GM19452 (cell line): ENCODE measurements at regions not wholly inside any gene's neighbourhood (a gene's known extent, or its start where the extent isn't known, plus 50 kb on each side); places are given as distances from the start of the nearest gene placed in this dataset.
"Not testable (repeated sequence)": the region's sequence is repeated elsewhere in the genome, so short reads cannot be mapped to it uniquely, and the experiment has no call there.

ENCODE experiments used
- ATAC-seq: cut with Tn5 transposase; IDR thresholded peaks from one replicate; pipeline ENCODE4 v1.9.1; 2021; ENCODE audit not compliant: unreplicated experiment

GRCh38 chr18:5830902-5831301, 64.4 kb downstream of the TMEM200C start:
- ATAC-seq: not testable (repeated sequence)

- ATAC-seq: no peak
Observed at GRCh38 chr18:5828913-5829312, 66.4 kb downstream of the TMEM200C start.

DNA sequence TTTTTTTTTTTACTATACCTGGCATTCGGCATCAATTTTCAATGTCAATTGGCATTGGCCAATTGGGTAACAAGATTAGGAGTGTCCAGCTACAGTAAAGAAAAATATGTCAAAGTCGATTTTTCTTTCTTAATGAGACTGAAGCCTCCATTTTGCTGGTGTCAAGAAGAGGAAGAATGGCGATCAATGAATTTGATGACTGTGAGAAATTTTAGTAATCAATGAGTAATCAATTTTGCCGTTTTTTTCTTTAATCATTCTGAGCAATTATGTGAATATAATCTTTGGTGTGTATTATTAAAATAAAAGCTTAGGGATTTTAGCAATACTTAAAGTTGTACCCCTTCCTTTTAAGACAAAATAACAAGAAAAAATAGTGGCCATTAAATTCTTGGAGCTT, 69.7 kb downstream of the TMEM200C start:
- no peak for ATAC-seq

DNA sequence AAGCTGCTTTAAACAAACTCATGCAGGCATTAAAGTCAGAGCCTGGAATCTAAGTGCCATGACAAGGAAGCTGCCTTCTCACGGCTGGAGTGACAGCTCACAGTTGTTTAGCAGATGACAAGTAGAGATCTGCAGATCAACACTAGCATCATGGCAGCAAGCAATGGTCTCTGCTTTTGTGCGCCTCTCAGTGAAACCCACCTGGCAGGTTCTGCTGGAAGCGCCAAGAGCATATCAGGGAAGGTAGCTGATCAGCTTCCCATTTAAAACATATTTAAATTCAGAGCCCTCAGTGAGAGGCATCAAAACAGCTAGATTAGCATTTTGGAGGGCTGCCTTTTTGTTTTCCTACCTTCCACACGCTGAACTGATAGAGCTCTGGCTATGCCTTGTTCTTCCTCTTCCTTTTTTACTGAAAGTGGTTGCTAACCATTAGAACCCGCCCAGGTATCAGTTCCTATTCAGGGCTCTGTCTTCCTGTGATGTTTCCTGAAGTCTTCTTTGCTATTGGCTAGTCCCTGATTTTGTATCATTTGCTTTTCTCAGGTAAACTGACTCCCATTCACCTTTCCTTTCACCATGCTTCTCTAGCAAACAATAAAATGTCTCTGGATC, 70.8 kb downstream of the TMEM200C start:
- no peak for ATAC-seq

DNA sequence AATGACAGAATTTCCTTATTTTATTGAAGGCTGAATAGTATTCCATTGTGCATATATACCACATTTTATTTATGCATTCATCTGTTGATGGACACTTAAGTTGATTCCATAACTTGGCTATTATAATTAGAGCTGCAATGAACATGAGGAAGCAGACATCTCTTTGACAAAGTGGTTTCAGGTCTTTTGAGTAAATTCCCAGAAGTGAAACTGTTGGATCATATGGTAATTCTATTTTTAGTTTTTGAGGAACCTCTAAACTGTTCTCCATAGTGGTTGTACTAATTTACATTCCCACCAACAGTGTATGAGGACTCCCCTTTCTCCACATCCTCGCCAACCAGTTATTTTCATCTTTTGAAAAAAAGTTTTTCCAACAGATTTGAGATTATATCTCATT, 77.5 kb downstream of the TMEM200C start:
- no peak for ATAC-seq

DNA sequence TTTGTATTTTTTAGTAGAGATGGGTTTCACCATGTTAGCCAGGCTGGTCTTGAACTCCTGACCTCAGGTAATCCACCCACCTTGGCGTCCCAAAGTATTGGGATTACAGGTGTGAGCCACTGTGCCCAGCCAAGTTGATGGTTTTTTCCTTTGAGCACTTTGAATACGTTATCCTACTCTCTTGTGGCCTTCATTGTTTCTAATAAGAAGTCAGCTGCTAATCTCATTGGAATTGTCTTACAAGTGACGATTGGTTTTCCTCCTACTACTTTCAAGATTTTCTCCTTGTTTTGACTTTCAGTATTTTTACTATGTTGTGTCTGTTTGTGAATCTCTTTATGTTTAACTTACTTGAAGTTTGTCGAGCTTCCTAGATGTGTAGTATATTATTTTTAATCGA, 88.5 kb downstream of the TMEM200C start:
- ATAC-seq: no peak

DNA sequence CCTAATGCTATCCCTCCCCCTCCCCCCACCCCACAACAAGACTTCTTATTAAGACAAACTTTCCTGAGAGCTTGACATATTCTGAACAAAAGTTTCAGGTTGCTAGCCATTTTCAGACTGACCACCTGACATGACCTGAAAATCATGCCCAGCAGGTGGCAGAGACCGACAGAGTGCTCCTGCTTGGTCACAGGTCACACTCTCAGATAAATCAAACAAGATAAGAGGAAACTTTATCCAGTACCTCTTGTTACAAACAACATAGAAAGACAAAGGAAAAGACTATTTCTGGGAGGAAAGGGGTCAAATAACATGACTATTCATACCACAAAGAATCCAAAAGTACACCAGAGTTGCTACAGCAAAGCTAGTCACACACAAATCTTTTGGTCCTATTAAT, 107.4 kb downstream of the TMEM200C start:
- no peak for ATAC-seq

- ATAC-seq: no peak
Observed at GRCh38 chr18:5779922-5780321, 115.4 kb downstream of the TMEM200C start.

DNA sequence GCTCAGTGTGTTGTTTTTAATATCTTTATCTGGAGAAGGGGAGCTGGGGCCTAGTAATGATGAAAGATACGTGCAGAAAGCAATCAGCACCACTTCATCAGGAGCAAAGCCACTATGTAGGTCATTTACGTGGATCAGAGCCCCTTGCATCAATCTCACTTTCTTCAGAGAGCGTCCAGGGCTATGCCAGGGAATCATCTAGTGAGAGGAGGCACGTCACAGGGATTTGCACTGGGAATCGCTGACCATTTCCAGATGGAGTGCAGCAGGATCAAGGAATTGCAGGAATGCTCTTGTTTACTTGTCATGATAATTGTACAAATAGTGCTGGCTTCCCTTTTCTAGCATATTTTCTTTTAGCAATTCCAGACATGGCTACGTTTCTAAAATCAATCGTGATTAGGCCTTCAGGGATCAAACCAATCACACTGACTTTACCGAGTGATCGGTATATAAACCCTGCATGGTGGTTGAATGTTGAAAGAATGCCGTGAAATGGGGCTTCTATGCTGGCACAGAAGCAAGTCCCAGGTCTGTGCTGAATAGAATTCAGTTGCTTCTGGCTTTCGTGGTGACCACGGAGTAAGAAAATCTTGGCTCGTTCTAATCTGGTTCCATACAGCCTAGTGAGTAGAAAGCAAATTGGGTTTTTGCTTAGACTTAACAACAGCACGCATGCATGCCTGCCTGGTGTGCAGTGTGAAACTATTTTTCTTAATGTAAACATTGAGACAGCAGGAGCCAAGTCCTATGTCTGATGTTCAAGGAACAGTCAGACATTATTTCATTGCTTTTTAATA, 122.8 kb downstream of the TMEM200C start:
- no peak for ATAC-seq

DNA sequence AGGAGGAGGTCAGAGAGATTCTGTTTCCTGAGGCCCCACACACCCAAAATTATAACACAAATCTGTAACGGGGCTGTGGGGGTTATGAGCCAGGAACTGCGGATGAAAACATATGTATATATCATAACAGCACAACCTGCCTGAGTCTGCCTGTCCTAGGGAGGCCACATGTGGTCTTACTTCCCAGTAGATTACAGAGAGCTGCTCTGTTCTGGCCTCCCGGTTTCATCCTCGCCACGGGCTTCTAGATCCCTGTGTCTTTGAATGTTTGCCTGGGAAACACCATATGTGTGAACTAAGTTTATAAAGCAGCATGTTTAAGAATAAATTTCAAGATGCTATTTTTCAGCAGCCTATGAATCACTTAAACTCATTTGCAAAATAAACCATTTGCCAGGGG, 124.0 kb downstream of the TMEM200C start:
- no peak for ATAC-seq

GRCh38 chr18:5770176-5770575, 125.1 kb downstream of the TMEM200C start:
- ATAC-seq: no peak

DNA sequence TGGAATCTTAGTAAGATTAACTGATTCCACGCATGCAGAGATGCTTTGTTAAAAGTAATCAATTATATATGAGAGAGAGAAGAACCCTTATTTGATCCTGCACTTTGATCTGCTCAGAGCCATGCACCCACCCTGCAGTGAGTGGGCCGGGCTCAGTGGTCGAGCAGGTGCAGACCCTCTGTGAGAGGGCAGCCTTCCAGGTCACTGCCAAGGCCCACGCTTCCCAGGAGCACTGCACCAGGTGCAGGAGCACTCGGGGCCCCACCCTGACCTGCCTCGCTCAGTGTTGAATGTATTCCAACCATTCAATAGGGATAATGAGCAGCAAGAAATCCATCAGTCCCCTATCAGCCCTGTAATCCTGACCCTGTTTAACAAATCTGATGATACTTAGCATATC, 126.9 kb downstream of the TMEM200C start:
- no peak for ATAC-seq

- ATAC-seq: no peak
Observed at GRCh38 chr18:5759194-5759593, 136.1 kb downstream of the TMEM200C start.

DNA sequence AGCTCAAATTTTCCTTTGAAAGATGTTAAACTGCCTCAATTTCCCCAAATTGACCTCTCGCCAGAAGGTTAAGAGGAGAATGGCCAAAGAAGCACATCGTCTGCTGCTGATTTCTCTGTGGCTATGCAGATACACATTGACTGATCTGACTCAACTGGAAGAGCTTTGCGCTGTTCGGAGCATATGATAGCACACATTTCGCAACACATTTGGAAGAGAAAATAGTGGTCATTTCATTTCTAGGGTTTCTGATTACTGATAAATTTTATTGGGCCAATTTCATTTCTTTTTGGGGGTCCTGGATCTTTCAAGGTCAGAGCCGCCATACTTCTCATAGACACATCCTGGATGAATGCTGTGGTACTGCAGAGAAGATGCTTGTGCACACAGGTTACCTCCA, 138.5 kb downstream of the TMEM200C start:
- ATAC-seq: no peak

GRCh38 chr18:5747678-5748077, 147.6 kb downstream of the TMEM200C start:
- no peak for ATAC-seq

- no peak for ATAC-seq
Observed at GRCh38 chr18:5746844-5747243, 148.5 kb downstream of the TMEM200C start.

DNA sequence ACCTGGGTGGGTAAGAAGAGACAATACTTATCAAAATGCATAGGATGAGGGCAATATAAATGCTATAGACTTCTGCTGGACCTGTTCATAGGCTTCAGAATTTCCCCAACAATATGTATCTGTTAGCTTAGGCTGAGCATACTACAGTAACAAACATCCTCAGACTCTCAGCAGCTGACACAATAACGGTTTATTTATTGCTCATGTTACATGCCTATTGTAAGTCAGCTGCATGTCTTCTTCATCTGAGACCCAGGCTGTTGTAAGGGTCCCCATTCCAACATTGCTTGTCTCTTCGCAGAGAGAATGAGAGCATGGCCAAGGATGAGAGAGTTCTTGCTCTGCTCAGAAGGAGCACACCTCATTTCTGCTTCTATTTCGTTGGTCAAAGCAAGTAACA, 150.7 kb downstream of the TMEM200C start:
- ATAC-seq: no peak

DNA sequence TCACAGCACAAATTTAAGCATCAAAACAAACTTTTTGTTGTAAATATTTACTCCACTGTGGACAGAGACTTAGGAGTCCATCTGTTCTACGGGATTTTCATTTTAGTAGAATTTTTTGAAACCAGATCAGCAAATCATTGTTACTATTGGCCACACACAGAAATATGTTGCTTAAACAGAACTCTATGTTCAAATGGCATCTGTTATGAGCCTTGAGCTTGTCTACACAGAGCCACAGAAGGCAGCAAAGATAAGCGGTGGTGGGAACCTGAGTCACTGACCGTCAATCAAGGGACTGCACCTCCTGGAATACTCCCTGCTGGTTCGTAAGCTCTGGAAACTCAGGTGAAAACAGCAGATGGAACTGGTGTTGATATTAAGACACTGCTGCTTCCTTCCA, 156.8 kb downstream of the TMEM200C start:
- no peak for ATAC-seq

- ATAC-seq: no peak
Observed at GRCh38 chr18:5732318-5732717, 163.0 kb downstream of the TMEM200C start.

DNA sequence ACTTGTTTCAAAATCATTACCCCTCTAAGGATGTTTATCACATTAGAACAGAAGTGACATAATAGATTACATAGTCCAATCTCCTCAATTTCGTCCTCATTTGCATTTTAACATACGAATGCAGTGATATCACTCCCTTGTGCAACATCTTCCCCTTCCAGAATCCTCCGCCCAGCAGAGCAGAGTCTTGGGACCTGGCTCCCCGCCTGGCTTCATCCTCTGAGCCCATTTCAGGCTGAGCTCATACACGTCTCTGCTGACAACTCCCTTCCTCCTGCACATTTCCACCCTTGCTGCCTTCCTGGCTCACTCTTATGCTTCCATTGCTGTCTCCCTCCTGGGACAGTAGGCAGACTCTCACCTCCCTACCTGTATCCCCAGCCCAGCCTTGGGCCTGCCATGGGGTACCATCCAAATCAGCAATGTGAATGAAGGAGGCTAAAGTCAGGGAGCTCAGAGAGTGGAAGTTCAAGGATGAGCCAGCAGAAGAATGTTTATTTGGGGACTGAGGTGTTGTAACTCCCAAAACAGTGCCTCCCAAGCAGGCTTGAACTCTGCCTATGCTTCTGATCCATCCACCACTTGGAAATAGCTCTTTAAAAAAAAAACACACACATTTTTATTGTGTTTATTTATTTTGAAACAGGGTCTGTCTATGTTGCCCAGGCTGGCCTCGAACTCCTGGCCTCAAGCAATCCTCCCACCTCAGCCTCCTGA, 165.2 kb downstream of the TMEM200C start:
- ATAC-seq: no peak

GRCh38 chr18:5728531-5728930, 166.8 kb downstream of the TMEM200C start:
- ATAC-seq: no peak

- no peak for ATAC-seq
Observed at GRCh38 chr18:5726011-5726410, 169.3 kb downstream of the TMEM200C start.
